GM23248 (cell line): ENCODE measurements at regions not wholly inside any gene's neighbourhood (a gene's known extent, or its start where the extent isn't known, plus 50 kb on each side); places are given as distances from the start of the nearest gene placed in this dataset.

ENCODE experiments used
- DNase-seq: peaks from one replicate; pipeline ENCODE4 v3.0.0-alpha.2; 2015
- H2AFZ ChIP-seq: fragments of 200-600 bp; sonication (generic); 2 replicates; pipeline ENCODE4 v1.6.1; 2016; ENCODE audit warnings: antibody characterized with exemption
- H3F3A ChIP-seq: fragments of 200-600 bp; sonication (generic); 2 replicates; pipeline ENCODE4 v1.6.1; 2016; ENCODE audit warnings: mild to moderate bottlenecking, antibody characterized with exemption, mixed run types; ENCODE audit not compliant: insufficient read depth
- H3K27ac ChIP-seq: fragments of 200-600 bp; sonication (generic); 2 replicates; pipeline ENCODE4 v1.5.1; 2016; ENCODE audit warnings: mild to moderate bottlenecking
- H3K27me3 ChIP-seq: fragments of 200-600 bp; sonication (generic); replicated peaks from 2 replicates; pipeline ENCODE4 v1.6.1; 2016; ENCODE audit warnings: mild to moderate bottlenecking; ENCODE audit not compliant: insufficient read depth
- H3K36me3 ChIP-seq: fragments of 200-600 bp; sonication (generic); 2 replicates; pipeline ENCODE4 v1.6.1; 2016; ENCODE audit warnings: low read depth, mild to moderate bottlenecking
- H3K4me1 ChIP-seq: fragments of 200-600 bp; sonication (generic); 2 replicates; pipeline ENCODE4 v1.6.1; 2016; ENCODE audit warnings: mild to moderate bottlenecking; ENCODE audit not compliant: insufficient read depth
- H3K4me2 ChIP-seq: fragments of 200-600 bp; sonication (generic); one replicate; pipeline ENCODE4 v1.6.1; 2016; ENCODE audit warnings: mild to moderate bottlenecking; ENCODE audit not compliant: unreplicated experiment
- H3K4me3 ChIP-seq: fragments of 200-600 bp; sonication (generic); 2 replicates; pipeline ENCODE4 v1.5.1; 2016; ENCODE audit warnings: mild to moderate bottlenecking
- H3K79me2 ChIP-seq: fragments of 200-600 bp; sonication (generic); 2 replicates; pipeline ENCODE4 v1.6.1; 2016; ENCODE audit warnings: mild to moderate bottlenecking; ENCODE audit not compliant: insufficient read depth
- H3K9ac ChIP-seq: fragments of 200-600 bp; sonication (generic); 2 replicates; pipeline ENCODE4 v1.6.1; 2016; ENCODE audit warnings: mild to moderate bottlenecking
- H3K9me2 ChIP-seq: fragments of 200-600 bp; sonication (generic); 2 replicates; pipeline ENCODE4 v1.6.1; 2016; ENCODE audit warnings: mixed run types, mild to moderate bottlenecking, moderate library complexity; ENCODE audit not compliant: insufficient read depth
- H3K9me3 ChIP-seq: fragments of 200-600 bp; sonication (generic); one replicate; pipeline ENCODE4 v1.6.1; 2017; ENCODE audit warnings: low read depth
- H4K20me1 ChIP-seq: fragments of 200-600 bp; sonication (generic); 2 replicates; pipeline ENCODE4 v1.6.0; 2016; ENCODE audit not compliant: insufficient read depth
- EZH2 ChIP-seq: fragments of 200-600 bp; sonication (generic); IDR thresholded peaks from 2 replicates; pipeline ENCODE4 v1.6.1; 2018; ENCODE audit warnings: antibody characterized with exemption, mild to moderate bottlenecking; ENCODE audit not compliant: insufficient read depth, poor library complexity, severe bottlenecking
- EZH2phosphoT487 ChIP-seq: fragments of 200-600 bp; sonication (generic); IDR thresholded peaks from 2 replicates; pipeline ENCODE4 v1.6.1; 2018; ENCODE audit warnings: antibody characterized with exemption, moderate library complexity, mild to moderate bottlenecking, low read depth; ENCODE audit not compliant: insufficient read depth
- WGBS, 2 experiments: methylation state at CpG; one replicate each; pipeline ENCODE4 v1.1.6; 2015 to 2017; ENCODE audit warnings: low lambda C conversion rate in 2 of 2, low coverage in 1 of 2; ENCODE audit errors: missing lambda C conversion rate in 2 of 2; 5-methylcytosine and 5-hydroxymethylcytosine counted together
- in situ Hi-C: fragments of 300-500 bp; cut with MboI; formaldehyde crosslinking; loops from 2 replicates; pipeline ENCODE4 v1.15.0; 2020

DNA sequence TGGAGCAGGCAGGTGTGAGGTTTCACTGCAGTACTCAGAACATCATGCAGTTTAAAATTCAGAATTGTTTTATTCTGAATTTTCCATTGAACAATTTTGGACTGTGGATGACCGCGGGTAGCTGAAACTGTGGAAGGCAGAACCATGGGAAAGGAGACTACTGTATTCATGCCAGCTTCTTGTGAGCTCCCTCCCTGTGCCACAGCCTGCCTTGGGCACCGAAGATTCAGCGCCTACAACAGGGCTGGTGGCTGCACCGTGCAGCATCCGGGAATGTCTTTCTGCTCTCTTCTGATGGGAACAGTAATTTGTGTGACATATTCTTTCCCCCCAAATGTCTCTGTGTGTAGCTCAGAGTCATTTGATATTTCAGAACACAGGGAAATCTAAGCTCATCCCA lies 118.5 kb upstream of the NKX1-1 start:
- 76 to 77% methylated on average over 6 of the region's 6 CpGs for WGBS, 2 experiments

DNA sequence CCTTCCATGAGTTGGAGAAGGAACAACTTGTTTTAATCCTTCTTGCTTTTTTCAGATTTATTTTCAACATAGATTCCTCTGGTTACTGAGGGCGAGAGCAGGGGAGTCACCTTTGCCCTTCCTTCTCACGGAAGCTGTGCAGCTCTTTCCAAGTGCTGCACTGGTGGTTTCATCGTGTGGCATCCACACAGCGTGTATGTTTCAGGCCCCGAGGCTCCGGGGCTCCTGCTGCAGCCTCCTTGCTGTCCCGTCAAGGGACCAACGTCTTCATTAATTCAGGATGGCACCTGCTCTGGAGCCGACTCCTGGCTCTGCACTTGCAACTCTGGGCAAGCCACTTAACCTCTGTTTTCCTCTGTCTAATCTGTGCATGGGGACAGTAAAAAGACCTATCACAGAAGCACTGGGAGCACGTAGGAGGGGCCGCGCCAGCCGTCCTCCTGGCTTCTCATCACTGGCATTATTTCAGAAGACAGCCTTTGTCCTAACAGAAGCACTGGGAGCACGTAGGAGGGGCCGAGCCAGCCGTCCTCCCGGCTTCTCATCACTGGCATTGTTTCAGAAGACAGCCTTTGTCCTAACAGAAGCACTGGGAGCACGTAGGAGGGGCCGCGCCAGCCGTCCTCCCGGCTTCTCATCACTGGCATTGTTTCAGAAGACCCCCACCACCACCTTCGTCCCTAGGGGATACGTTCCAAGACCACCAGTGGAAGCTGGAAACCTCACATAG lies 117.8 kb upstream of the NKX1-1 start:
- WGBS, 2 experiments, result 60 to 70% methylated on average over 24 of the region's 24 CpGs
- TF ChIP-seq EZH2 (no peak), EZH2phosphoT487 (no peak)
- no peak for DNase-seq
- no peaks in the 10 kb centered on the region for H3K9me2 ChIP-seq
- no peaks in the 10 kb centered on the region for H3F3A ChIP-seq
- H3K4me3 ChIP-seq, result no peak overlapping the region
- H3K36me3 ChIP-seq, result no peaks in the 10 kb centered on the region
- H3K4me2 ChIP-seq, result no peak overlapping the region
- no peak overlapping the region for H3K27ac ChIP-seq
- no peaks in the 10 kb centered on the region for H3K9me3 ChIP-seq
- peaks cover 42% of the 10 kb centered on the region for H3K27me3 ChIP-seq
- H3K4me1 ChIP-seq, result no peaks in the 10 kb centered on the region
- in situ Hi-C loops, result no loop called here
- H4K20me1 ChIP-seq, result no peaks in the 10 kb centered on the region
- no peak overlapping the region for H3K9ac ChIP-seq
- H3K79me2 ChIP-seq, result no peaks in the 10 kb centered on the region
- no peak overlapping the region for H2AFZ ChIP-seq

More for the DNA sequence above, 118.5 kb upstream of the NKX1-1 start:
- TF ChIP-seq EZH2, result no peak
- TF ChIP-seq EZH2phosphoT487, result no peak
- H3K4me1 ChIP-seq, result no peaks in the 10 kb centered on the region
- H3K27me3 ChIP-seq, result peaks cover 48% of the 10 kb centered on the region
- DNase-seq, result no peak
- in situ Hi-C loops, result no loop called here
- H3K4me3 ChIP-seq, result no peak overlapping the region
- no peaks in the 10 kb centered on the region for H3K9me3 ChIP-seq
- H3K4me2 ChIP-seq, result no peak overlapping the region
- H3K9me2 ChIP-seq, result no peaks in the 10 kb centered on the region
- H2AFZ ChIP-seq, result no peak overlapping the region
- H3F3A ChIP-seq, result no peaks in the 10 kb centered on the region
- no peaks in the 10 kb centered on the region for H4K20me1 ChIP-seq
- no peak overlapping the region for H3K27ac ChIP-seq
- H3K79me2 ChIP-seq, result no peaks in the 10 kb centered on the region
- H3K9ac ChIP-seq, result no peak overlapping the region
- no peaks in the 10 kb centered on the region for H3K36me3 ChIP-seq

DNA sequence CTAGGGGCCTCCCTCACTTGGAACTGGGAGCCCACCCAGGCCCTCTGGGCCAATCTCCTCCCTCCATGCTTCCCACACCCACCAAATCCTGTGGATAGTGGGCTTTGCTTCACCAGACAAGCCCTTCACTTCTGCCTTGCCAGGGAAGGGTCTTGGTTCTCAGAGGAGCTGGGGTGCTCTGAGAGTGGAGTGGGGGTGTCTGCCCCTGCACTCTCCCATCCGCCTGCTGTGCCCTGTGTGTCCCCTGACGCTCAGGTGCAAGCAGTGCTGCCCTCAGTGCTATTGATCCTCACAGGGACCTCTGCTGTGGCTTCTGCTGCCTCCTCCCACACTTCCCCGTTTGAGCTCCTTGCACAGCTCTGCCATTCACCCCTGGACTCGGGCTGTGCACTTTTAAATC lies 117.3 kb upstream of the NKX1-1 start:
- H3K27ac ChIP-seq, result no peak overlapping the region
- no peak overlapping the region for H2AFZ ChIP-seq
- no peak overlapping the region for H3K9ac ChIP-seq
- H4K20me1 ChIP-seq, result no peaks in the 10 kb centered on the region
- no peak overlapping the region for H3K4me2 ChIP-seq
- in situ Hi-C loops, result no loop called here
- no peaks in the 10 kb centered on the region for H3K79me2 ChIP-seq
- no peaks in the 10 kb centered on the region for H3K36me3 ChIP-seq
- WGBS, 2 experiments, result 28 to 49% methylated on average over 3 to 4 of the region's 4 CpGs
- no peak for DNase-seq
- peaks cover 39% of the 10 kb centered on the region for H3K27me3 ChIP-seq
- H3F3A ChIP-seq, result no peaks in the 10 kb centered on the region
- no peaks in the 10 kb centered on the region for H3K4me1 ChIP-seq
- no peak overlapping the region for H3K4me3 ChIP-seq
- H3K9me3 ChIP-seq, result no peaks in the 10 kb centered on the region
- TF ChIP-seq EZH2phosphoT487 (no peak), EZH2 (no peak)
- no peaks in the 10 kb centered on the region for H3K9me2 ChIP-seq

- Histone ChIP-seq H3K9ac (no peak overlapping the region), H3F3A (no peaks in the 10 kb centered on the region), H3K4me2 (no peak overlapping the region), H3K79me2 (no peaks in the 10 kb centered on the region), H3K27ac (no peak overlapping the region), H3K27me3 (peaks cover 37% of the 10 kb centered on the region), H3K4me3 (no peak overlapping the region), H3K4me1 (no peaks in the 10 kb centered on the region), H2AFZ (no peak overlapping the region), H4K20me1 (no peaks in the 10 kb centered on the region), H3K9me2 (no peaks in the 10 kb centered on the region), H3K36me3 (no peaks in the 10 kb centered on the region), H3K9me3 (no peaks in the 10 kb centered on the region)
- no peak for DNase-seq
- 69 to 80% methylated on average over 5 of the region's 5 CpGs for WGBS, 2 experiments
- no peak for TF ChIP-seq EZH2phosphoT487
- TF ChIP-seq EZH2, result no peak
- in situ Hi-C loops, result no loop called here
Measured at GRCh38 chr4:1523033-1523432, 116.8 kb upstream of the NKX1-1 start.
